ENCODE measurements at regions not wholly inside any gene's neighbourhood (a gene's known extent, or its start where the extent isn't known, plus 50 kb on each side); places are given as distances from the start of the nearest gene placed in this dataset.

GRCh38 chr17:77602883-77603640 lies 355.4 kb upstream of the TNRC6C start:
- DNase-seq (ENCODE audit: low spot score), result no peak
- TF ChIP-seq CTCF (IDR thresholded peaks at IDR 0.05; ENCODE audit: unreplicated experiment), result no peak
- peaks cover 5% of the 10 kb centered on the region for H3K27me3 Mint-ChIP-seq (ENCODE audit: unreplicated experiment)
- H3K9me3 Mint-ChIP-seq (ENCODE audit: unreplicated experiment), result no peaks in the 10 kb centered on the region
- H3K27ac Mint-ChIP-seq (ENCODE audit: unreplicated experiment), result no peak overlapping the region
- H3K4me1 Mint-ChIP-seq (ENCODE audit: unreplicated experiment), result no peaks in the 10 kb centered on the region
- no peak overlapping the region for H3K4me3 Mint-ChIP-seq (ENCODE audit: unreplicated experiment)
- no peaks in the 10 kb centered on the region for H3K36me3 Mint-ChIP-seq (ENCODE audit: low read depth, unreplicated experiment)

- Mint-ChIP-seq H3K27me3 (ENCODE audit: unreplicated experiment) (peaks cover 7% of the 10 kb centered on the region), H3K27ac (ENCODE audit: unreplicated experiment) (no peak overlapping the region), H3K4me1 (ENCODE audit: unreplicated experiment) (no peaks in the 10 kb centered on the region), H3K36me3 (ENCODE audit: low read depth, unreplicated experiment) (no peaks in the 10 kb centered on the region), H3K4me3 (ENCODE audit: unreplicated experiment) (no peak overlapping the region), H3K9me3 (ENCODE audit: unreplicated experiment) (no peaks in the 10 kb centered on the region)
- no peak for TF ChIP-seq CTCF (IDR thresholded peaks at IDR 0.05; ENCODE audit: unreplicated experiment)
- DNase-seq (ENCODE audit: low spot score), result no peak
Measured at GRCh38 chr17:77604301-77604972, 354.1 kb upstream of the TNRC6C start.

GRCh38 chr17:77604973-77605313 lies 353.6 kb upstream of the TNRC6C start:
- no peaks in the 10 kb centered on the region for H3K36me3 Mint-ChIP-seq (ENCODE audit: low read depth, unreplicated experiment)
- H3K4me1 Mint-ChIP-seq (ENCODE audit: unreplicated experiment), result peaks cover 2% of the 10 kb centered on the region
- no peak for DNase-seq (ENCODE audit: low spot score)
- H3K9me3 Mint-ChIP-seq (ENCODE audit: unreplicated experiment), result no peaks in the 10 kb centered on the region
- peaks cover 7% of the 10 kb centered on the region for H3K27me3 Mint-ChIP-seq (ENCODE audit: unreplicated experiment)
- no peak overlapping the region for H3K4me3 Mint-ChIP-seq (ENCODE audit: unreplicated experiment)
- no peak for TF ChIP-seq CTCF (IDR thresholded peaks at IDR 0.05; ENCODE audit: unreplicated experiment)
- no peak overlapping the region for H3K27ac Mint-ChIP-seq (ENCODE audit: unreplicated experiment)

- no peak for DNase-seq (ENCODE audit: low spot score)
- peaks cover 2% of the 10 kb centered on the region for H3K4me1 Mint-ChIP-seq (ENCODE audit: unreplicated experiment)
- TF ChIP-seq CTCF (IDR thresholded peaks at IDR 0.05; ENCODE audit: unreplicated experiment), result no peak
- H3K27me3 Mint-ChIP-seq (ENCODE audit: unreplicated experiment), result peaks cover 4% of the 10 kb centered on the region
- H3K4me3 Mint-ChIP-seq (ENCODE audit: unreplicated experiment), result no peak overlapping the region
- H3K27ac Mint-ChIP-seq (ENCODE audit: unreplicated experiment), result no peak overlapping the region
- no peaks in the 10 kb centered on the region for H3K36me3 Mint-ChIP-seq (ENCODE audit: low read depth, unreplicated experiment)
- no peaks in the 10 kb centered on the region for H3K9me3 Mint-ChIP-seq (ENCODE audit: unreplicated experiment)
Measured at GRCh38 chr17:77606146-77606864, 352.2 kb upstream of the TNRC6C start.

GRCh38 chr17:77606865-77607210 lies 351.7 kb upstream of the TNRC6C start:
- H3K4me3 Mint-ChIP-seq (ENCODE audit: unreplicated experiment), result no peak overlapping the region
- DNase-seq (ENCODE audit: low spot score), result no peak
- H3K27me3 Mint-ChIP-seq (ENCODE audit: unreplicated experiment), result peaks cover 5% of the 10 kb centered on the region
- H3K36me3 Mint-ChIP-seq (ENCODE audit: low read depth, unreplicated experiment), result no peaks in the 10 kb centered on the region
- no peak overlapping the region for H3K27ac Mint-ChIP-seq (ENCODE audit: unreplicated experiment)
- no peaks in the 10 kb centered on the region for H3K9me3 Mint-ChIP-seq (ENCODE audit: unreplicated experiment)
- no peak for TF ChIP-seq CTCF (IDR thresholded peaks at IDR 0.05; ENCODE audit: unreplicated experiment)
- peaks cover 2% of the 10 kb centered on the region for H3K4me1 Mint-ChIP-seq (ENCODE audit: unreplicated experiment)
